ENCODE measurements at regions not wholly inside any gene's neighbourhood (a gene's known extent, or its start where the extent isn't known, plus 50 kb on each side); places are given as distances from the start of the nearest gene placed in this dataset.
"Not testable (repeated sequence)": the region's sequence is repeated elsewhere in the genome, so short reads cannot be mapped to it uniquely, and the experiment has no call there.

- no peak for DNase-seq (ENCODE audit: low spot score)
These were observed 50.4 kb downstream of the HAPSTR1 start for GRCh38 chr16:9141813-9142212.

GRCh38 chr16:9144106-9144505 lies 52.7 kb downstream of the HAPSTR1 start:
- no peak for DNase-seq (ENCODE audit: low spot score)

- DNase-seq (ENCODE audit: low spot score) = no peak
These were observed 57.1 kb downstream of the HAPSTR1 start for GRCh38 chr16:9148374-9149015.

GRCh38 chr16:9151074-9151473 lies 59.6 kb downstream of the HAPSTR1 start:
- no peak for DNase-seq (ENCODE audit: low spot score)

- peak; percentile 51 for DNase-seq (ENCODE audit: low spot score)
These were observed 60.2 kb downstream of the HAPSTR1 start for GRCh38 chr16:9151597-9151996.

GRCh38 chr16:9152649-9153501 lies 61.4 kb downstream of the HAPSTR1 start:
- no peak for DNase-seq (ENCODE audit: low spot score)

GRCh38 chr16:9153502-9153864 lies 62.0 kb downstream of the HAPSTR1 start:
- DNase-seq (ENCODE audit: low spot score) = no peak

- no peak for DNase-seq (ENCODE audit: low spot score)
These were observed 63.3 kb downstream of the HAPSTR1 start for GRCh38 chr16:9154567-9155410.

GRCh38 chr16:9155871-9156270 lies 64.4 kb downstream of the HAPSTR1 start:
- no peak for DNase-seq (ENCODE audit: low spot score)

GRCh38 chr16:9159839-9160550 lies 68.6 kb downstream of the HAPSTR1 start:
- peak; percentile 59 for DNase-seq (ENCODE audit: low spot score)

- DNase-seq (ENCODE audit: low spot score) = no peak
These were observed 69.1 kb downstream of the HAPSTR1 start for GRCh38 chr16:9160551-9160911.

GRCh38 chr16:9165681-9166080 lies 74.2 kb downstream of the HAPSTR1 start:
- DNase-seq (ENCODE audit: low spot score) = no peak

- not testable (repeated sequence) for DNase-seq (ENCODE audit: low spot score)
These were observed 75.0 kb downstream of the HAPSTR1 start for GRCh38 chr16:9166326-9166993.

- no peak for DNase-seq (ENCODE audit: low spot score)
These were observed 77.7 kb downstream of the HAPSTR1 start for GRCh38 chr16:9169094-9169493.

GRCh38 chr16:9170470-9170869 lies 79.0 kb downstream of the HAPSTR1 start:
- no peak for DNase-seq (ENCODE audit: low spot score)

GRCh38 chr16:9176547-9177418 lies 85.3 kb downstream of the HAPSTR1 start:
- no peak for DNase-seq (ENCODE audit: low spot score)

- DNase-seq (ENCODE audit: low spot score) = no peak
These were observed 86.4 kb downstream of the HAPSTR1 start for GRCh38 chr16:9177861-9178260.

GRCh38 chr16:9183682-9184353 lies 92.4 kb downstream of the HAPSTR1 start:
- DNase-seq (ENCODE audit: low spot score) = no peak

GRCh38 chr16:9184354-9184690 lies 92.9 kb downstream of the HAPSTR1 start:
- no peak for DNase-seq (ENCODE audit: low spot score)

- DNase-seq (ENCODE audit: low spot score) = no peak
These were observed 93.9 kb downstream of the HAPSTR1 start for GRCh38 chr16:9185381-9185780.
